ENCODE measurements at regions not wholly inside any gene's neighbourhood (a gene's known extent, or its start where the extent isn't known, plus 50 kb on each side); places are given as distances from the start of the nearest gene placed in this dataset.

GRCh38 chr13:109331011-109331433 lies 455.4 kb downstream of the IRS2 start:
- Histone ChIP-seq H3K9me3 (ENCODE audit: control insufficient read depth, insufficient read depth, low read depth, low read length) (no peaks in the 10 kb centered on the region), H3K4me3 (ENCODE audit: low read depth, low read length) (no peak overlapping the region), H3K27ac (ENCODE audit: extremely low read depth, low read depth, low read length) (no peak overlapping the region), H3K36me3 (ENCODE audit: control insufficient read depth in 2 of 2, insufficient read depth in 1 of 2, low read length in 2 of 2) (no peaks in the 10 kb centered on the region), H3K4me1 (ENCODE audit: control insufficient read depth, insufficient read depth, low read length) (no peaks in the 10 kb centered on the region; the same call in 1 of the 2 replicates)
- TF ChIP-seq PRDM2 (tag by site-specific recombination; IDR thresholded peaks at IDR 0.05; ENCODE audit: borderline replicate concordance) (no peak), KLF8 (tag by site-specific recombination; IDR thresholded peaks at IDR 0.05) (no peak), ZNF580 (tag by site-specific recombination; IDR thresholded peaks at IDR 0.05) (no peak), ZBTB48 (tag by site-specific recombination; IDR thresholded peaks at IDR 0.05) (no peak), ZNF621 (tag by site-specific recombination; IDR thresholded peaks at IDR 0.05) (no peak), SP2 (tag by site-specific recombination; IDR thresholded peaks at IDR 0.05) (no peak), SP7 (tag by site-specific recombination; IDR thresholded peaks at IDR 0.05) (no peak), ZFP69B (tag by site-specific recombination; IDR thresholded peaks at IDR 0.05) (no peak), ZNF398 (tag by site-specific recombination; IDR thresholded peaks at IDR 0.05) (no peak), YY2 (tag by site-specific recombination; IDR thresholded peaks at IDR 0.05) (no peak), ZNF585B (tag by site-specific recombination; IDR thresholded peaks at IDR 0.05) (no peak), ZNF350 (tag by site-specific recombination; IDR thresholded peaks at IDR 0.05) (no peak), RBAK (tag by site-specific recombination; IDR thresholded peaks at IDR 0.05) (no peak), MYNN (tag by site-specific recombination; IDR thresholded peaks at IDR 0.05; ENCODE audit: borderline replicate concordance) (no peak), ZNF707 (tag by site-specific recombination; IDR thresholded peaks at IDR 0.05) (no peak), MEIS1 (CRISPR knock-in tag; IDR thresholded peaks at IDR 0.05; ENCODE audit: borderline replicate concordance) (no peak), KLF7 (tag by site-specific recombination; IDR thresholded peaks at IDR 0.05; ENCODE audit: borderline replicate concordance) (no peak), ZNF423 (tag by site-specific recombination; IDR thresholded peaks at IDR 0.05) (no peak), ZNF768 (tag by site-specific recombination; IDR thresholded peaks at IDR 0.05) (no peak), HOXC10 (CRISPR knock-in tag; IDR thresholded peaks at IDR 0.05) (no peak)
- ChIA-PET POLR2A (no interaction called here), CTCF (no interaction called here)

- Histone ChIP-seq H3K36me3 (ENCODE audit: control insufficient read depth in 2 of 2, insufficient read depth in 1 of 2, low read length in 2 of 2) (no peaks in the 10 kb centered on the region), H3K9me3 (ENCODE audit: control insufficient read depth, insufficient read depth, low read depth, low read length) (no peaks in the 10 kb centered on the region), H3K4me3 (ENCODE audit: low read depth, low read length) (no peak overlapping the region), H3K27ac (ENCODE audit: extremely low read depth, low read depth, low read length) (no peak overlapping the region), H3K4me1 (ENCODE audit: control insufficient read depth, insufficient read depth, low read length) (no peaks in the 10 kb centered on the region; the same call in 1 of the 2 replicates)
- ChIA-PET CTCF (no interaction called here), POLR2A (no interaction called here)
- TF ChIP-seq, protein P1, sequence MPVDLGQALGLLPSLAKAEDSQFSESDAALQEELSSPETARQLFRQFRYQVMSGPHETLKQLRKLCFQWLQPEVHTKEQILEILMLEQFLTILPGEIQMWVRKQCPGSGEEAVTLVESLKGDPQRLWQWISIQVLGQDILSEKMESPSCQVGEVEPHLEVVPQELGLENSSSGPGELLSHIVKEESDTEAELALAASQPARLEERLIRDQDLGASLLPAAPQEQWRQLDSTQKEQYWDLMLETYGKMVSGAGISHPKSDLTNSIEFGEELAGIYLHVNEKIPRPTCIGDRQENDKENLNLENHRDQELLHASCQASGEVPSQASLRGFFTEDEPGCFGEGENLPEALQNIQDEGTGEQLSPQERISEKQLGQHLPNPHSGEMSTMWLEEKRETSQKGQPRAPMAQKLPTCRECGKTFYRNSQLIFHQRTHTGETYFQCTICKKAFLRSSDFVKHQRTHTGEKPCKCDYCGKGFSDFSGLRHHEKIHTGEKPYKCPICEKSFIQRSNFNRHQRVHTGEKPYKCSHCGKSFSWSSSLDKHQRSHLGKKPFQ (tag by site-specific recombination; IDR thresholded peaks at IDR 0.05): no peak
- TF ChIP-seq MEIS1 (CRISPR knock-in tag; IDR thresholded peaks at IDR 0.05; ENCODE audit: borderline replicate concordance) (no peak), IKZF3 (tag by site-specific recombination; IDR thresholded peaks at IDR 0.05) (no peak), ZBTB20 (tag by site-specific recombination; IDR thresholded peaks at IDR 0.05) (no peak), ZSCAN4 (tag by site-specific recombination; IDR thresholded peaks at IDR 0.05) (no peak), ZNF843 (tag by site-specific recombination; IDR thresholded peaks at IDR 0.05) (no peak), GLIS1 (tag by site-specific recombination; IDR thresholded peaks at IDR 0.05) (no peak), ZNF394 (tag by site-specific recombination; IDR thresholded peaks at IDR 0.05; ENCODE audit: borderline replicate concordance) (no peak), ZNF341 (tag by site-specific recombination; IDR thresholded peaks at IDR 0.05; ENCODE audit: low read depth) (no peak)
These were observed 456.3 kb downstream of the IRS2 start for GRCh38 chr13:109330123-109330522.
